Gastroesophageal sphincter (tissue), 3 donors: ENCODE measurements at regions not wholly inside any gene's neighbourhood (a gene's known extent, or its start where the extent isn't known, plus 50 kb on each side); places are given as distances from the start of the nearest gene placed in this dataset.

Experiments used
- EP300 ChIP-seq: sonication (generic); formaldehyde crosslinking; IDR thresholded peaks from one replicate; pipeline ENCODE4 v1.6.1; 2017; ENCODE audit warnings: antibody characterized with exemption, mild to moderate bottlenecking
- POLR2AphosphoS5 ChIP-seq: sonication (generic); formaldehyde crosslinking; IDR thresholded peaks from one replicate; pipeline ENCODE4 v1.6.1; 2017; ENCODE audit warnings: antibody characterized with exemption
- TF ChIP-seq, protein P1 (sequence below), 4 experiments: fragments of 200-600 bp in 2 of 4; fragments of 450-650 bp in 2 of 4; sonication (generic) in 1 of 4; IDR thresholded peaks; one replicate each; pipeline ENCODE4 v1.5.1; 2017 to 2019; ENCODE audit warnings: antibody characterized with exemption in 4 of 4, mild to moderate bottlenecking in 2 of 4, moderate library complexity in 2 of 4

DNA sequence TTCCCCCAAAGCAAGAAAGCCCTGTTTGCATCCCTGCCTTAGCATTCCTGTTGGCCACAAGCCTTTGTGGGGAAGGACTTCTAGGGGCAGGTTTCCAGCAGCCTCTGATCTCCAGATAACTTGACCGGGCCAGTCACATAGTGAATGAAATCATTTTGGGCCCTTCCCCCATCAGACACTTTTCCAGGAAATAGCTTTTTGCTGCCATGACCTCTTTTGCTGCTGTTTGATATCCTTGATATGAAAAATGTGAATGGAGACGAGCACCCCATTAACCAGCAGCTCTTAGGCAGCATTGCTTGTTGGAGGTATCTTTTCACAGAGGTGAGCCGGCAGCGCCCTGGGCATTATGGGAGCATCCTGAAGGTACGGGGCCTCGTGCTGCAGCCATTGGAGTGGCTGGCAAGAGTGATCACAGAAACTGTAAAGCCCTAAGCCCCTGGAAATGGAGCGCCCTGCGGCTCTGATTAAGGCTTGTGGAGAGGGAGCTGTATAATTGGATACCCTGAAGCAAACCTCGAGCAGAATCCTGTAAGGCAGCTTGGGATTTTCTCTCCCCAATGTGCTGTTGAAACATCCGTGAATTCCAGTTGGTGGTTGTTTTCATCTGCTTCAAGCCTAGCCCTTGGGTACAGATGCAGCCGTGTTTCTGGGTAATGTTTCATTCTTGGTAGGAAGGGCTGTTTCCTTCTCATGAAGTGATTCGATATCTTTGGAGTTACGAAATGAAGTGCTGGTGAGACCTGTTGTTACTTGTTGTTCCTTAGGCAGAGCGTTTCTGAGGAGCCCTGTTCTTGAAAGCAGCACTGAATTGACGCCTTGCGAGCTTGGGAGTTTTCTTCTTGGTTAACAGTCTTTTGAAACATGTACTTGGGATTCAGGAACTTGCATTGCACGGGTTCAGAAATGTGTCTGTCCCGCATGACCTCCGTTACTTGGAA is 179.0 kb downstream of the PTEN start:
- TF ChIP-seq EP300 (no peak), POLR2AphosphoS5 (no peak)
- TF ChIP-seq, protein P1, sequence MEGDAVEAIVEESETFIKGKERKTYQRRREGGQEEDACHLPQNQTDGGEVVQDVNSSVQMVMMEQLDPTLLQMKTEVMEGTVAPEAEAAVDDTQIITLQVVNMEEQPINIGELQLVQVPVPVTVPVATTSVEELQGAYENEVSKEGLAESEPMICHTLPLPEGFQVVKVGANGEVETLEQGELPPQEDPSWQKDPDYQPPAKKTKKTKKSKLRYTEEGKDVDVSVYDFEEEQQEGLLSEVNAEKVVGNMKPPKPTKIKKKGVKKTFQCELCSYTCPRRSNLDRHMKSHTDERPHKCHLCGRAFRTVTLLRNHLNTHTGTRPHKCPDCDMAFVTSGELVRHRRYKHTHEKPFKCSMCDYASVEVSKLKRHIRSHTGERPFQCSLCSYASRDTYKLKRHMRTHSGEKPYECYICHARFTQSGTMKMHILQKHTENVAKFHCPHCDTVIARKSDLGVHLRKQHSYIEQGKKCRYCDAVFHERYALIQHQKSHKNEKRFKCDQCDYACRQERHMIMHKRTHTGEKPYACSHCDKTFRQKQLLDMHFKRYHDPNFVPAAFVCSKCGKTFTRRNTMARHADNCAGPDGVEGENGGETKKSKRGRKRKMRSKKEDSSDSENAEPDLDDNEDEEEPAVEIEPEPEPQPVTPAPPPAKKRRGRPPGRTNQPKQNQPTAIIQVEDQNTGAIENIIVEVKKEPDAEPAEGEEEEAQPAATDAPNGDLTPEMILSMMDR (IDR thresholded peaks at IDR 0.05): no peak
